ENCODE measurements at regions not wholly inside any gene's neighbourhood (a gene's known extent, or its start where the extent isn't known, plus 50 kb on each side); places are given as distances from the start of the nearest gene placed in this dataset.

- TF ChIP-seq POLR2A (IDR thresholded peaks at IDR 0.05) (no peak), CTCF (IDR thresholded peaks at IDR 0.05) (no peak)
These were observed 163.3 kb upstream of the IL15 start for GRCh38 chr4:141473026-141473540.
